AG10803 (cell line): ENCODE measurements at regions not wholly inside any gene's neighbourhood (a gene's known extent, or its start where the extent isn't known, plus 50 kb on each side); places are given as distances from the start of the nearest gene placed in this dataset.
"Not testable (repeated sequence)": the region's sequence is repeated elsewhere in the genome, so short reads cannot be mapped to it uniquely, and the experiment has no call there.

ENCODE experiments used
- DNase-seq: peaks from one replicate; pipeline ENCODE4 v3.0.0; 2010; ENCODE audit warnings: low read depth
- H3K4me3 ChIP-seq: 2 replicates; pipeline ENCODE4 v1.5.1; 2011; ENCODE audit warnings: mild to moderate bottlenecking, low read length, control low read depth
- TF ChIP-seq, protein P1 (sequence below): conservative IDR thresholded peaks from 2 replicates; pipeline ENCODE4 v1.5.1; 2011; ENCODE audit warnings: mild to moderate bottlenecking, low read length, control low read depth, inconsistent platforms

- no peak for DNase-seq
- H3K4me3 ChIP-seq: no peak overlapping the region
These were observed 337.4 kb upstream of the ID2 start for GRCh38 chr2:8344144-8345097.

GRCh38 chr2:8345200-8345599 is 336.7 kb upstream of the ID2 start:
- no peak for DNase-seq
- no peak overlapping the region for H3K4me3 ChIP-seq
- TF ChIP-seq, protein P1, sequence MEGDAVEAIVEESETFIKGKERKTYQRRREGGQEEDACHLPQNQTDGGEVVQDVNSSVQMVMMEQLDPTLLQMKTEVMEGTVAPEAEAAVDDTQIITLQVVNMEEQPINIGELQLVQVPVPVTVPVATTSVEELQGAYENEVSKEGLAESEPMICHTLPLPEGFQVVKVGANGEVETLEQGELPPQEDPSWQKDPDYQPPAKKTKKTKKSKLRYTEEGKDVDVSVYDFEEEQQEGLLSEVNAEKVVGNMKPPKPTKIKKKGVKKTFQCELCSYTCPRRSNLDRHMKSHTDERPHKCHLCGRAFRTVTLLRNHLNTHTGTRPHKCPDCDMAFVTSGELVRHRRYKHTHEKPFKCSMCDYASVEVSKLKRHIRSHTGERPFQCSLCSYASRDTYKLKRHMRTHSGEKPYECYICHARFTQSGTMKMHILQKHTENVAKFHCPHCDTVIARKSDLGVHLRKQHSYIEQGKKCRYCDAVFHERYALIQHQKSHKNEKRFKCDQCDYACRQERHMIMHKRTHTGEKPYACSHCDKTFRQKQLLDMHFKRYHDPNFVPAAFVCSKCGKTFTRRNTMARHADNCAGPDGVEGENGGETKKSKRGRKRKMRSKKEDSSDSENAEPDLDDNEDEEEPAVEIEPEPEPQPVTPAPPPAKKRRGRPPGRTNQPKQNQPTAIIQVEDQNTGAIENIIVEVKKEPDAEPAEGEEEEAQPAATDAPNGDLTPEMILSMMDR: no peak

More at GRCh38 chr2:8344144-8345097, 337.4 kb upstream of the ID2 start:
- TF ChIP-seq, protein P1: no peak

GRCh38 chr2:8346208-8346607 is 335.6 kb upstream of the ID2 start:
- DNase-seq: no peak
- TF ChIP-seq, protein P1: no peak
- H3K4me3 ChIP-seq: no peak overlapping the region

DNA sequence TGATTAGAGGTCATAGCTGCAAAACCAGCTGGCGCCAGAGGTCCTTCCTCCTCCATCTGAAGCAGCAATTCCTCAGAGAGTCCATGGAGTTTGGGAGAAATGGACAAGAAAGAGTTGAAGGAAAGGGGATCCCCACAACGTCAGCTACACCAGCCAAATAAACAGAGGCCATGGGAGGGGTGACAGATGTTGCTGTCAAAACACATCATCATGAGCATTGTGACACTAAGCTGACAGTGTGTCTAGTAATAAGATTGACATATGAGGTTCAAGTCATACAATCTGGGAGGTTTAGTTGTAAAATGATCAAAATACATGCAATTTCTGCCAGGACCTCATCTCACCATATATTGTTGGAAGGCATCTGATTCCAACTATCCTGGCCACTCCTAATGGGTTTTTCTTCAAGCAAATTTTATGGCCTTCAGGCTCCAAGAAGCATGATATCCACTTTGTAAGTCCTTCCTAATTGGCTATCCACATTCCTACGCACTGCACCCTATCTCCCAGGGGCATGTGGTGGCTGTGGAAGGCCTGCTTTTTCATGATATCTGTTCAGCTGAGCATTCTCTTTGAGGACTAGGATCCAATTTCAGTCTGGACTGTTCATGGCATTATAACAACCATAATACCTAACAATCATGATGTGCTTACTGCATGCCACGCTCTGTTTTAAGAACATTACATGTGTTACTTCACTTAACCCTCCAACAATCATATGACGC is 335.0 kb upstream of the ID2 start:
- no peak overlapping the region for H3K4me3 ChIP-seq
- DNase-seq: no peak
- TF ChIP-seq, protein P1: no peak

DNA sequence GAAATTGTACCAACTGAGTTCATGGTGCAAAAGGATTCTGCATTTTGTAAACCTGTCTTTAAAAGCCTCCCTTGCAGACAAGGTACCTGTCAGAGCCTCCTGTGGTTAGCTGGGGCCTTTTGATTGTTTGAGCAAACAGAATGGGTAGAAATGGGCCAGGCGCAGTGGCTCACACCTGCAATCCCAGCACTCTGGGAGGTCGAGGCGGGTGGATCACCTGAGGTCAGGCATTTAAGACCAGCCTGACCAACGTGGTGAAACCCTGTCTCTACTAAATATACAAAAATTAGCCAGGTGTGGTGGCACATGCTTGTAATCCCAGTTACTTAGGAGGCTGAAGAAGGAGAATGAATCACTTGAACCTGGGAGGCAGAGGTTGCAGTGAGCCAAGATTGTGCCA is 332.9 kb upstream of the ID2 start:
- not testable (repeated sequence) for DNase-seq, H3K4me3 ChIP-seq

- no peak overlapping the region for H3K4me3 ChIP-seq
- TF ChIP-seq, protein P1: no peak
- DNase-seq: peak; percentile 6
These were observed 329.6 kb upstream of the ID2 start for GRCh38 chr2:8352296-8352695.

GRCh38 chr2:8352989-8353388 is 328.9 kb upstream of the ID2 start:
- no peak overlapping the region for H3K4me3 ChIP-seq
- TF ChIP-seq, protein P1: no peak
- no peak for DNase-seq
